ENCODE measurements at regions not wholly inside any gene's neighbourhood (a gene's known extent, or its start where the extent isn't known, plus 50 kb on each side); places are given as distances from the start of the nearest gene placed in this dataset.

DNA sequence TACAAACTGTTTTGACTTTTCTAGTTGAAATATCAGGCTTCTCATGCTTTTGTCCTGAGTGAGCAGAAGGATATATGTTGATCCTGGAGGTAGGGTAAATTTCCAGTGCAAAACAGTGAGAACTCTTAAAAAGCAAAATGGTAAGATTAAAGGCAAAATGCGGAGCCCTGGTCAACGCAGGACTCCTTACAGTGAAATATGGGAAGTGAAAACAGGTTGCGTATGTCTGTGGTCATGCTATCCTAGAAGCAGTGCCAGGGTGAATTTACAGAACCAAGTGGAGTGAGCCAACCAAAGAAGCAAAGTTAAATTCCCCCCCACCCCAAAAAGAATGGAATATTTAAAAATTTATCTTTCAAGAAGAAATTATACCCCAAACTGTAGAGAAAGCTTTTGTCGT lies 256.4 kb downstream of the NR2F2 start:
- peaks cover 0 to 5% (median 0%) of the 10 kb centered on the region in 11 donors for H3K9me3 Mint-ChIP-seq
- H3K4me3 Mint-ChIP-seq: no peak overlapping the region
- Histone ChIP-seq H3K9me3 (ENCODE audit: control insufficient read depth in 2 of 3, low read length in 3 of 3) (no peaks in the 10 kb centered on the region), H3K4me1 (ENCODE audit: control insufficient read depth in 2 of 2, insufficient read depth in 2 of 2, low read length in 2 of 2) (no peaks in the 10 kb centered on the region), H3K36me3 (ENCODE audit: control insufficient read depth in 2 of 3, insufficient read depth in 3 of 3, low read length in 3 of 3) (no peaks in the 10 kb centered on the region), H3K27ac (ENCODE audit: low read depth, low read length) (no peak overlapping the region), H3K4me3 (ENCODE audit: low read length) (no peak overlapping the region), H3K27me3 (ENCODE audit: control insufficient read depth in 2 of 2, insufficient read depth in 2 of 2, low read length in 2 of 2) (no peaks in the 10 kb centered on the region)
- ChIA-PET CTCF (no interaction called here), POLR2A (no interaction called here)
- peak; percentile 69 for ATAC-seq
- H3K27ac Mint-ChIP-seq: no peak overlapping the region
- DNase-seq: no peak
- peaks cover 0 to 21% (median 9%) of the 10 kb centered on the region in 5 donors for H3K27me3 Mint-ChIP-seq
- no peaks in the 10 kb centered on the region for H3K4me1 Mint-ChIP-seq
- intact Hi-C loops (cut with micrococcal nuclease): no loop called here
- H3K36me3 Mint-ChIP-seq: no peaks in the 10 kb centered on the region

- Mint-ChIP-seq H3K9me3 (peaks cover 0 to 5% (median 0%) of the 10 kb centered on the region in 11 donors), H3K4me1 (no peaks in the 10 kb centered on the region), H3K27ac (no peak overlapping the region), H3K4me3 (no peak overlapping the region), H3K27me3 (peaks cover 0 to 37% (median 20%) of the 10 kb centered on the region in 5 donors), H3K36me3 (no peaks in the 10 kb centered on the region)
- Histone ChIP-seq H3K27me3 (ENCODE audit: control insufficient read depth in 2 of 2, insufficient read depth in 2 of 2, low read length in 2 of 2) (no peaks in the 10 kb centered on the region), H3K27ac (ENCODE audit: low read depth, low read length) (no peak overlapping the region), H3K9me3 (ENCODE audit: control insufficient read depth in 2 of 3, low read length in 3 of 3) (no peaks in the 10 kb centered on the region), H3K36me3 (ENCODE audit: control insufficient read depth in 2 of 3, insufficient read depth in 3 of 3, low read length in 3 of 3) (no peaks in the 10 kb centered on the region), H3K4me1 (ENCODE audit: control insufficient read depth in 2 of 2, insufficient read depth in 2 of 2, low read length in 2 of 2) (no peaks in the 10 kb centered on the region), H3K4me3 (ENCODE audit: low read length) (no peak overlapping the region)
- ATAC-seq: no peak
- CTCF ChIA-PET: no interaction called here
- POLR2A ChIA-PET: no interaction called here
- no peak for DNase-seq
- intact Hi-C loops (cut with micrococcal nuclease): no loop called here
Observed at GRCh38 chr15:96589864-96590263, 259.4 kb downstream of the NR2F2 start.

DNA sequence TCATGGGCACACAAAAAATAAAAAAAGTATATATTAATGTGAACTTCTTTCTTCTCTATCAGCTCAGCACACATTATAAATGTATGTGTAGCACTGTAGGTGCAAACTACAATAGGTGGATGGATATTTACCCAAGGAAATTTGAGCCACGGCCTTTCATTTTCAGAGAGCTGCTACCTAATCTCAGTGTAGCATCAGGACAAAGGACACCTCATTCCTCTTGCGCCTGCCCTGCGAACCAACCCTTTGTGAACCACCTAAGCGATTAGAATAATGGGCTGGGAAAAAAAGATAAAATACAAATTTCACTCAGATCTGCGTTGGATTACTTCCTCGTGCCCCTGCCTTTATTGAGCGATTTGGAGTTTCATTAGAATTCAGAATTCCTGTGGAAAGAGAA lies 263.2 kb downstream of the NR2F2 start:
- Histone ChIP-seq H3K4me3 (ENCODE audit: low read length) (no peak overlapping the region), H3K9me3 (ENCODE audit: control insufficient read depth in 2 of 3, low read length in 3 of 3) (no peaks in the 10 kb centered on the region), H3K36me3 (ENCODE audit: control insufficient read depth in 2 of 3, insufficient read depth in 3 of 3, low read length in 3 of 3) (no peaks in the 10 kb centered on the region), H3K27me3 (ENCODE audit: control insufficient read depth in 2 of 2, insufficient read depth in 2 of 2, low read length in 2 of 2) (no peaks in the 10 kb centered on the region), H3K27ac (ENCODE audit: low read depth, low read length) (no peak overlapping the region), H3K4me1 (ENCODE audit: control insufficient read depth in 2 of 2, insufficient read depth in 2 of 2, low read length in 2 of 2) (no peaks in the 10 kb centered on the region)
- intact Hi-C loops (cut with micrococcal nuclease): no loop called here
- Mint-ChIP-seq H3K4me3 (no peak overlapping the region), H3K4me1 (no peaks in the 10 kb centered on the region), H3K27ac (no peak overlapping the region), H3K9me3 (peaks cover 0 to 2% (median 0%) of the 10 kb centered on the region in 11 donors), H3K36me3 (no peaks in the 10 kb centered on the region), H3K27me3 (peaks cover 0 to 39% (median 20%) of the 10 kb centered on the region in 5 donors)
- DNase-seq (no peak), ATAC-seq (no peak)
- CTCF ChIA-PET: no interaction called here
- POLR2A ChIA-PET: no interaction called here

GRCh38 chr15:96595951-96596350 lies 265.5 kb downstream of the NR2F2 start:
- POLR2A ChIA-PET: no interaction called here
- ATAC-seq (no peak), DNase-seq (no peak)
- Mint-ChIP-seq H3K9me3 (peaks cover 0 to 2% (median 0%) of the 10 kb centered on the region in 11 donors), H3K27ac (no peak overlapping the region), H3K36me3 (no peaks in the 10 kb centered on the region), H3K4me3 (no peak overlapping the region), H3K4me1 (peaks cover 0 to 1% (median 0%) of the 10 kb centered on the region in 7 donors), H3K27me3 (peaks cover 0 to 35% (median 14%) of the 10 kb centered on the region in 5 donors)
- no peak overlapping the region for H3K4me3 ChIP-seq (ENCODE audit: low read length)
- intact Hi-C loops (cut with micrococcal nuclease): no loop called here
- no peaks in the 10 kb centered on the region for H3K27me3 ChIP-seq (ENCODE audit: control insufficient read depth in 2 of 2, insufficient read depth in 2 of 2, low read length in 2 of 2)
- CTCF ChIA-PET: no interaction called here
- no peak overlapping the region for H3K27ac ChIP-seq (ENCODE audit: low read depth, low read length)
- no peaks in the 10 kb centered on the region for H3K36me3 ChIP-seq (ENCODE audit: control insufficient read depth in 2 of 3, insufficient read depth in 3 of 3, low read length in 3 of 3)
- no peaks in the 10 kb centered on the region for H3K4me1 ChIP-seq (ENCODE audit: control insufficient read depth in 2 of 2, insufficient read depth in 2 of 2, low read length in 2 of 2)
- no peaks in the 10 kb centered on the region for H3K9me3 ChIP-seq (ENCODE audit: control insufficient read depth in 2 of 3, low read length in 3 of 3)

GRCh38 chr15:96598514-96598913 lies 268.0 kb downstream of the NR2F2 start:
- no peak overlapping the region for H3K27ac Mint-ChIP-seq
- Histone ChIP-seq H3K9me3 (ENCODE audit: control insufficient read depth in 2 of 3, low read length in 3 of 3) (no peaks in the 10 kb centered on the region), H3K27me3 (ENCODE audit: control insufficient read depth in 2 of 2, insufficient read depth in 2 of 2, low read length in 2 of 2) (no peaks in the 10 kb centered on the region), H3K4me3 (ENCODE audit: low read length) (no peak overlapping the region), H3K4me1 (ENCODE audit: control insufficient read depth in 2 of 2, insufficient read depth in 2 of 2, low read length in 2 of 2) (no peaks in the 10 kb centered on the region), H3K27ac (ENCODE audit: low read depth, low read length) (no peak overlapping the region), H3K36me3 (ENCODE audit: control insufficient read depth in 2 of 3, insufficient read depth in 3 of 3, low read length in 3 of 3) (no peaks in the 10 kb centered on the region)
- no peak for ATAC-seq
- no peak for DNase-seq
- intact Hi-C loops (cut with micrococcal nuclease): no loop called here
- ChIA-PET CTCF (no interaction called here), POLR2A (no interaction called here)
- H3K4me3 Mint-ChIP-seq: no peak overlapping the region
- H3K9me3 Mint-ChIP-seq: no peaks in the 10 kb centered on the region
- peaks cover 0 to 1% (median 0%) of the 10 kb centered on the region in 7 donors for H3K4me1 Mint-ChIP-seq
- H3K36me3 Mint-ChIP-seq: no peaks in the 10 kb centered on the region
- H3K27me3 Mint-ChIP-seq: peaks cover 0 to 18% (median 3%) of the 10 kb centered on the region in 5 donors

DNA sequence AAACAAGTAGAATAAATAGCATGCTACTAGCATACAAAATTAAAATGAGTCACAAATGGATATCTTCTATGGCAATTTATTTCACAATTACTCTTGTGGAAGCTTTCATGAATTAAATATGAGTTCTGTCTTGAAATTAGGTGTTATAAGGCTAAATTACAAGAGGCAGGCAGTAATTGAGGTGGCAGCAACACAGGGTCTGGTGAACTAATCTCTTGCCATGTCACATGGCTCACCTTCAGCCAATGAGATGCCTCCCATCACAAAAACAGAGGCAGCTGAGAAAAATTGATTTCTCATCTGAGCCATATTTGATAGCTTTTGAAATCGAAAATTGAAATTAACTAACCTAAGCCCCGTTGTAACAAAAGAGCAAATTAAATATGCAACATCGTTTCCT lies 268.8 kb downstream of the NR2F2 start:
- no peaks in the 10 kb centered on the region for H3K4me1 ChIP-seq (ENCODE audit: control insufficient read depth in 2 of 2, insufficient read depth in 2 of 2, low read length in 2 of 2)
- Mint-ChIP-seq H3K4me1 (peaks cover 0 to 1% (median 0%) of the 10 kb centered on the region in 7 donors), H3K36me3 (no peaks in the 10 kb centered on the region), H3K27ac (no peak overlapping the region), H3K9me3 (no peaks in the 10 kb centered on the region), H3K27me3 (peaks cover 0 to 14% (median 3%) of the 10 kb centered on the region in 5 donors), H3K4me3 (no peak overlapping the region)
- intact Hi-C loops (cut with micrococcal nuclease): no loop called here
- no peak overlapping the region for H3K4me3 ChIP-seq (ENCODE audit: low read length)
- no peaks in the 10 kb centered on the region for H3K9me3 ChIP-seq (ENCODE audit: control insufficient read depth in 2 of 3, low read length in 3 of 3)
- POLR2A ChIA-PET: no interaction called here
- H3K36me3 ChIP-seq (ENCODE audit: control insufficient read depth in 2 of 3, insufficient read depth in 3 of 3, low read length in 3 of 3): no peaks in the 10 kb centered on the region
- CTCF ChIA-PET: no interaction called here
- H3K27ac ChIP-seq (ENCODE audit: low read depth, low read length): no peak overlapping the region
- no peaks in the 10 kb centered on the region for H3K27me3 ChIP-seq (ENCODE audit: control insufficient read depth in 2 of 2, insufficient read depth in 2 of 2, low read length in 2 of 2)
- DNase-seq (no peak), ATAC-seq (no peak)

- ChIA-PET POLR2A (no interaction called here), CTCF (no interaction called here)
- H3K4me1 Mint-ChIP-seq: peaks cover 0 to 1% (median 0%) of the 10 kb centered on the region in 7 donors
- no peaks in the 10 kb centered on the region for H3K9me3 Mint-ChIP-seq
- H3K4me3 Mint-ChIP-seq: no peak overlapping the region
- Histone ChIP-seq H3K4me1 (ENCODE audit: control insufficient read depth in 2 of 2, insufficient read depth in 2 of 2, low read length in 2 of 2) (no peaks in the 10 kb centered on the region), H3K4me3 (ENCODE audit: low read length) (no peak overlapping the region), H3K36me3 (ENCODE audit: control insufficient read depth in 2 of 3, insufficient read depth in 3 of 3, low read length in 3 of 3) (no peaks in the 10 kb centered on the region), H3K27ac (ENCODE audit: low read depth, low read length) (no peak overlapping the region), H3K27me3 (ENCODE audit: control insufficient read depth in 2 of 2, insufficient read depth in 2 of 2, low read length in 2 of 2) (no peaks in the 10 kb centered on the region), H3K9me3 (ENCODE audit: control insufficient read depth in 2 of 3, low read length in 3 of 3) (no peaks in the 10 kb centered on the region)
- intact Hi-C loops (cut with micrococcal nuclease): no loop called here
- DNase-seq (no peak), ATAC-seq (no peak)
- no peak overlapping the region for H3K27ac Mint-ChIP-seq
- H3K36me3 Mint-ChIP-seq: no peaks in the 10 kb centered on the region
- peaks cover 0 to 8% (median 3%) of the 10 kb centered on the region in 5 donors for H3K27me3 Mint-ChIP-seq
Observed at GRCh38 chr15:96600350-96600749, 269.9 kb downstream of the NR2F2 start.
